ENCODE measurements at regions not wholly inside any gene's neighbourhood (a gene's known extent, or its start where the extent isn't known, plus 50 kb on each side); places are given as distances from the start of the nearest gene placed in this dataset.
"Not testable (repeated sequence)": the region's sequence is repeated elsewhere in the genome, so short reads cannot be mapped to it uniquely, and the experiment has no call there.

DNA sequence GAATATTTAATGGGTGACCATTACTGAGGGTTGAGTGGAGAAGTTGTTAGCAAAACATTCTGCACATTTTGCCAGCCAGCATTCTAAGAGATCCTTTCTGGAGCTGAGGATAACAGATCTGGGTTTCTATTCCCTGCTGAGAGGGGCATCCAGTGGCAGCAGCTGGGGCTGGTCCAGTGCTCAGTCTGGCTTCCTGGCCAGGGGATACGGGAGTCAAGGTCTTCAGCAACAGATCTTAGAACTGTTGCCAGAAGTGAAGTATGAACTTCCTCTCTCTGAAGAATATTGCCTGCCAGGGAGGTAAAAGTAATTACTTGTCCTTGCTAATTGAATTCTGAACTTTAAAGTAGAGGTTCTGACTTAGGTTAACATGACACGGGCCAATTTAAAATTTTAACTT, 568.4 kb downstream of the REEP3 start:
- no peak for DNase-seq

GRCh38 chr10:64090865-64091264, 569.7 kb downstream of the REEP3 start:
- no peak for DNase-seq

DNA sequence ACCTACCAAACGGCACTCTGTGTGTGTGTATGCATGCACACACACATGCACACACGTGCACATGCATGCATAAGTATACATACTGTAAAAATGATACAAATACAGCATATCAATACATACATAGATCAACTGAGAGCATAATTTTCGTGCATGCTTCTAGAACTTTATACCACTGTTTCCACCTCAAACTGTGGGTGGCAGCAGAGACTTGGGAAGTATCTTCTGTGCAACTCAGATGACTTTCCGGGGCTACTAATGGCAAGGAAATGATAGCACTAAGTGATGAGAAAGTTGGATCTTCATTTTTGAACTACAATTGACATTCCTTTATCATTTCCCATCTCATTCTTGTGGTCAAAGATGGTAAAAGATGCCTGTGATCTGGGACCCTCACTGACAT, 570.7 kb downstream of the REEP3 start:
- no peak for DNase-seq

GRCh38 chr10:64093304-64093703, 572.1 kb downstream of the REEP3 start:
- no peak for DNase-seq

DNA sequence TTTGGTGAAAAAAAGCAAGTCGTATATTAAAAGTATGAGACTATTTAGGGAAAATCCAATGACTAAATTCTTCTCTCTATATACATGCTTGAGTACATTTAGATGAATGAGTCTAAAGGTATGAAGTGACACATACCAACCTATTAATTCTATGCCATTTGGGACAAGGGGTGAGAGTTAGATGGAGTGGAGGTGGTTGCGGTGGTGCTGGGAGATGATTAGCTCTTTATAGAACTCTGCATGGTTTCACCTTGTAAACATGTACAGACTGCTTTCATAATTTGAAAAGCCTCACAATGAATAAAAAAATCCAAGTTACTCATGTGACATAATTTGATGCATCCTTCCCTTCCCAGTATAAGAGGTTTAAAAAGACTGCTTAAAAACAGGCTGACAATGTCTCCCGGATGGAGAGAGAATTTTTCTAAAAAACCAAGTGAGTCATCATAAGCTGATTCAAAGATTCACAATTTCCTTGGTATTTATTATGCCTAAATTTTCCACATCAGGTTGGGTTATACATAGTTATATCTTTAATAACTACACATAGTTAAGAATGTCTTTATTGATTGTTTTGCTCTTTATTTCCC, 572.8 kb downstream of the REEP3 start:
- DNase-seq = no peak

DNA sequence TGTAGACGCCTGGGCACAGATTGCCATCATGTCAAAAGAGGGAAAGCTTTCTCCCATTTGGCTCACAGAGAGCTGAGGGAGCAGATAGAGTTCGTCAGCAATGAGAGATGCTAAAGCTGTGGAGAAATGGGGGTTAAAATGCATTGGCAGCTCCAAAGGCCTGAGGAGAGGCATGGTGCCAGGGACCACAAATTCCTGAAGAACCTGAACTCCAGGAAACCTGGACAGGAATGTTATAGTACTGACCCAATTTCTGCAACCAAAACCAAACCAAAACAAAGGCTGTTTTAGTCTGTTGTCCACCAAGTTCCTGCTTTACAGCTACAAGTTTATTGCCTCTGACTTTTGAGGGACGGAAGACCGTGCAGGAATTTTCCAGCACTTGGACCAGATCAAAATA, 575.7 kb downstream of the REEP3 start:
- DNase-seq = no peak

GRCh38 chr10:64097391-64098122, 576.4 kb downstream of the REEP3 start:
- no peak for DNase-seq

- no peak for DNase-seq
Measured at GRCh38 chr10:64098994-64099393, 577.8 kb downstream of the REEP3 start.

DNA sequence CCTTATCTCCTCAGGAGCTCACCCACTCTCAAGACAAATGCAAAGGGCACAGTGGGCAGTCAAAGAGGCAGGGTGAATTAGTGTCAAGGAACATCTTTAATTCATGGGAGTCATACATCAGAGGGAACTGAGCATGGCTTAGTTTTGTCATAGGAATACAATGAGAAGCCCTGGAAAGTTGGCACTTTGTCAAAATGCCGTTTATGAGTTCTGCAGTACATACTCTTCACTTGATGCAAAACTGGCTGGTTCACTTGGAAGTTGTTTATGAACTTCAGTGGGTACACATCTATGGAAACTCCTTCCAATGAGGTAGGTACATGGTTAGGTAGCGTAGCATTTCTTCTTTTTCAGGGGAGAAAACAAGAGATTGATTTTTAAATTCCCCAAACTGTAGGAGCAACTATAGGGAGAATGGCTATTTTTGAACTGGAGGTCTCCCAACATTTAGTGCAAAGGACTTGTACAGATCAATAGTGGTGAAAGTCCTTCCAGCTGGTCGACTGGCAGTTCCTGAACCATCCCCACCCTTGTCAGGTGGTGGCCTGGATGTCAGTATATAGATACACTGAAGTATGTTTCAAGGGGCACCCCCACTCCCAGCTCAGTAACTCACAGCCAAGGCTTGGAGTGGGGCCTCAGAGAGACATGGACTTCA, 580.5 kb downstream of the REEP3 start:
- DNase-seq = no peak

- DNase-seq = no peak
Measured at GRCh38 chr10:64102264-64102633, 581.0 kb downstream of the REEP3 start.

GRCh38 chr10:64102916-64103315, 581.7 kb downstream of the REEP3 start:
- DNase-seq = no peak

DNA sequence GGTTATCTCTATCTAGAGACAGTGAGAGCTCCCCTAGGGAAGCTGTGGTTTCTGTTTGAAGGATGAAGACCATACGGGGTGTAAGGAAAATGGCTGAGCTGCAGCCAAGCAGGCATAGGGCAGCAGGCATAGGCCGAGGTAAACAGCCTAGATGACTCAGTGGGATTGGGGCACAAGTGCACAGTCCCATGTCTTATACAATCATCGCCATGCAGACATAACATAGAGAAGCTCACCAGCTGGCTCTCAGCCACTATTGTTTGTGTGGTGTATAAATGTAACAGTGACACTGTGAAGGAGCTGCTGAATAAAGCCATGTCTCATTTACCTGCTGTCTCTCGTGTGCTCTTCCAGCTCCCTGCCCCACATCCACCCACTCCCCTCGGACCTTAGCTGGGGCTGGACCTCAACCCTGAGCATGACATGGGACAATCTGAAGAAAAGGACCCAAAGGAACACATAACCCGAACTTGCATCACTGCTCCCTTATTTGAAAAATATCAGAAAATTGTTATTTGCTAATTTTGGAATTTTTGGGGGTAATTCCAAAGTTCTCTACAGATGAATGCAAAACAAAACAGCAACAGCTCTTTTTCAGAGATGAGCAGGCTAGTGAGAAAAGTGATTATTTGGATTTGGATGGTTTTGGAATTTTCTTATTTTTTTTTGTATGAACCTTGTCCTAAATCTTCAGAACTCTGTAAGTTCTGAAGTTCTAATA, 582.7 kb downstream of the REEP3 start:
- no peak for DNase-seq

DNA sequence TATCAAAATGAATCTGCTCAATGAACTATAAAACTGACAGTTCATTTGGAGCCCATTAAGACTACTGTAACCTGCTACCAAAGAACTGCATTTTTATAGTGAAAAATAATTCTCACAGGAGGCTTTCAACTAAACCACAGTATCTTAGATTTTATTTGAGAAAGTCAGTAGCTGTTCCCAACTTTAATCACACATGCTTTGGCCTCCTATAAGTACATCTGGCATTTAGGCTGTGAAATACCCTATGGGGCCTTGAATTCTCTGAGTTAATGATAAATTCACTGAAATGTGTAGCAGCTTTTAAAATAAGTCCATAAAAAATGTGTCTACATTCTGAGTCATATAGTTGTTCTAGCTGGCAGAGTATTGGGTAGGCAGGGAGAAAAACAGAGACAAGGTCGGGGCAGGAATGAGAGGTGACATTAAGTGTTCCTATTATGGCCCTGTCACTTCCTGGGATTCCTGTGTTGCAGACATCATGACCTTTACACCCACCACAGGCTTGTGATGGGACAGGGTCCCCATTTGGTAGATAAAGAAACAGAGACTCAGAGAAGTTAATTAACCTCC, 588.8 kb downstream of the REEP3 start:
- no peak for DNase-seq

- DNase-seq = no peak
Measured at GRCh38 chr10:64112701-64113355, 591.6 kb downstream of the REEP3 start.

- no peak for DNase-seq
Measured at GRCh38 chr10:64113375-64113774, 592.2 kb downstream of the REEP3 start.

- DNase-seq = no peak
Measured at GRCh38 chr10:64113792-64114191, 592.6 kb downstream of the REEP3 start.

GRCh38 chr10:64115471-64115870, 594.3 kb downstream of the REEP3 start:
- DNase-seq = no peak

- no peak for DNase-seq
Measured at GRCh38 chr10:64115908-64116643, 594.9 kb downstream of the REEP3 start.

DNA sequence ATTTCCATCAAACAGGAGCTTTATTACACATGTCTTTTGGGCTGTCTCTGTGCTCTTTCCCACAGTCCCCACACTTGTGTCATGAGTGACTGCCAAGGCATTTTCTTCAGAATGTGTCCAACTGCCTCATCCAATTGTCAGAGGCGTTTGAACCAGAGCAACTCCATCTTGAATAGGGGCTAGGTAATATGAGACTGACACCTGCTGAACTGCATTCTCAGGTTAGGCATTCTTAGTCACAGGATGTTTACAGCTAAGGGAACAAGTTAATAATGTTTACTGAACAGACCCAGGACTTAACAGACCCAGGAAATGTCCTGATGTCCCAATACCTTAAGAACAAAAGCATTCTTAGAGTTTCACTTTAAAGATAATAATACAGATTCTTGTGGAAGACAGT, 595.5 kb downstream of the REEP3 start:
- no peak for DNase-seq

DNA sequence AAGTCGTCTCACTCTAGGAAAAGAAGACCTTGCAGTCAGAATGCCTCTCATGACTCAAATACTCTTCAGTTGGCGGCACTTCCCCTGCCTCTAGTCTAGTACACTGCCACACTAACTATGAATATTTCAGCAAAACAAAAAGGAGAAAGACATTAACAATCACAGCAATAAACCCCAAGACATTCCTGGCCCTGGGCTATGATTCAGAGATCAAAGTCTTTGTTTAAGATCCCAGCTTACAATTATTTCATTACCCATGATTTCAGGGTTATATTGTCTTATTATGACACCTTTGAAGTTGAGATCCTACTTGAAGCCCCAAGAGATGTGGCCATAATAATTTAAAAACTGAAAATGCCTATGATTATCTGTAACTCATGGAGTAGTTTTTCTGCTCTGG, 597.5 kb downstream of the REEP3 start:
- DNase-seq = no peak

GRCh38 chr10:64120301-64120980, 599.2 kb downstream of the REEP3 start:
- not testable (repeated sequence) for DNase-seq

DNA sequence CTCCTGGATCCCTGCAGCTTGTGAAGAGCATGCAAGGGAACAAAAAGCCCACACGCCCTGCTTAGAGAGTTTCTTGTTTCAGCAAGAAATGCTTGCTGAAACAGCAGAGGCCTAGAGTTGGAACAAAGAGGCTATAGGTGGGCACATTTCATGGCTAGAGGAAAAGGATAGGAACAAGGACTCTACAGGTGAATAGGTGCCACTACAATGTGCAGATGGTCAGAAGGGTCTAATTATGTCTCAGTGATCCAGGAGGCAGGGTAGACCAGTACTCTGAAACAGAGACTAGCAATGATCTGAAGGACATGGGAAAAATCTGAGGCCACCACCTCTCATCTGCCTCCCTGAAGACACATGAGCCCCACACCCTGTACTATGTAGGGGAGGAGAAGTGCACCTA, 609.0 kb downstream of the REEP3 start:
- DNase-seq = no peak

Data from GDM1 (cell line).